ENCODE measurements at regions not wholly inside any gene's neighbourhood (a gene's known extent, or its start where the extent isn't known, plus 50 kb on each side); places are given as distances from the start of the nearest gene placed in this dataset.

GRCh38 chr4:129350834-129351721, 255.1 kb downstream of the C4orf33 start:
- no peak for TF ChIP-seq SUZ12 (IDR thresholded peaks at IDR 0.05; ENCODE audit: extremely low read depth, insufficient read depth, insufficient read length)
- no peak for TF ChIP-seq YY1 (IDR thresholded peaks at IDR 0.05; ENCODE audit: insufficient read depth, insufficient read length)
